Tibial artery (tissue), 4 donors: ENCODE measurements at regions not wholly inside any gene's neighbourhood (a gene's known extent, or its start where the extent isn't known, plus 50 kb on each side); places are given as distances from the start of the nearest gene placed in this dataset.

Source experiments
- DNase-seq, 2 donors: peaks; one replicate each; pipeline ENCODE4 v3.0.0-alpha.2; 2019
- H3K27ac ChIP-seq, 2 donors: fragments of 200-600 bp; sonication (generic) in 1 of 2; 1 replicate in 1 of 2; 2 replicates in 1 of 2; pipeline ENCODE4 v1.5.1; 2018 to 2019; ENCODE audit warnings: mild to moderate bottlenecking in 1 of 2
- H3K27me3 ChIP-seq, 2 donors: fragments of 200-600 bp; sonication (generic) in 1 of 2; one replicate each; pipeline versions ENCODE4 v1.5.1 to v1.6.0; 2016 to 2019
- H3K36me3 ChIP-seq, 3 donors: fragments of 200-600 bp; sonication (generic) in 2 of 3; one replicate each; pipeline ENCODE4 v1.5.1; 2016 to 2019; ENCODE audit warnings: mild to moderate bottlenecking in 2 of 3
- H3K4me1 ChIP-seq, 4 donors: fragments of 200-600 bp; sonication (generic) in 2 of 4; 1 replicate in 3 of 4; 2 replicates in 1 of 4; pipeline ENCODE4 v1.5.1; 2016 to 2019
- H3K4me3 ChIP-seq, 2 donors: fragments of 200-600 bp; sonication (generic) in 1 of 2; 1 replicate in 1 of 2; 2 replicates in 1 of 2; pipeline ENCODE4 v1.5.1; 2018 to 2019; ENCODE audit warnings: mild to moderate bottlenecking in 2 of 2
- H3K9me3 ChIP-seq, 3 donors: fragments of 200-600 bp; sonication (generic) in 1 of 3; one replicate each; pipeline ENCODE4 v1.5.1; 2016 to 2019
- CTCF ChIP-seq, 2 experiments: fragments of 200-600 bp in 1 of 2; fragments of 450-650 bp in 1 of 2; IDR thresholded peaks; one replicate each; pipeline ENCODE4 v1.5.1; 2017 to 2019; ENCODE audit warnings: antibody characterized with exemption in 2 of 2, mild to moderate bottlenecking in 1 of 2, moderate library complexity in 1 of 2
- intact Hi-C: fragments of 100-400 bp; cut with DNase I; formaldehyde crosslinking; loops from one replicate; pipeline ENCODE4 v1.15.0; 2023; ENCODE audit warnings: low total_unique reads

GRCh38 chr12:95412482-95413311 is 61.3 kb upstream of the METAP2 start:
- H3K27me3 ChIP-seq: no peaks in the 10 kb centered on the region
- H3K36me3 ChIP-seq: no peaks in the 10 kb centered on the region
- H3K4me3 ChIP-seq: no peak overlapping the region
- DNase-seq: no peak
- no peak for TF ChIP-seq CTCF (IDR thresholded peaks at IDR 0.05)
- intact Hi-C loops: no loop called here
- H3K9me3 ChIP-seq: no peaks in the 10 kb centered on the region
- H3K27ac ChIP-seq: peak overlapping the region; percentile 15 to 41
- H3K4me1 ChIP-seq: peaks cover 0 to 42% (median 9%) of the 10 kb centered on the region in 4 donors

DNA sequence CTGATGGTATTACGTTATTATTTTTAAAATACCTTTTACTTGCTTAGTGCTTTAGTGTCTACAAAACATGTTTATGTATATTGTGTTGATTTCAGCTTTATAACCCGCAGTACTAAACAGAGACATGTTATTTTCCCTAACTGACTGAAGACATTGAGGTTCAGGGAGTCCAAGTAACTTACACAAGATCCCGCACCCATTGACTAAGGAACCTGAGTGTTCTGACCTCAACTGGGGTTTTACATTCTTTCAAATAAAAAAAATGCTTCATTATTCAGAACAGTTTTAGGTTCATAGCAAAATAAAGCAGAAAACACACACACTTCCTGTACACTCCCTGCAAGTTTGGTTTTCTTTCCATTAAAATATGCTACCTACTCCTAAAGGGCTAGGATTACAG is 60.4 kb upstream of the METAP2 start:
- no peak for TF ChIP-seq CTCF (IDR thresholded peaks at IDR 0.05)
- intact Hi-C loops: no loop called here
- H3K4me1 ChIP-seq: peaks cover 0 to 51% (median 12%) of the 10 kb centered on the region in 4 donors
- peak overlapping the region in 1 of 2 donors; percentile 41 for H3K27ac ChIP-seq
- H3K36me3 ChIP-seq: no peaks in the 10 kb centered on the region
- H3K27me3 ChIP-seq: no peaks in the 10 kb centered on the region
- H3K4me3 ChIP-seq: no peak overlapping the region
- DNase-seq: no peak
- no peaks in the 10 kb centered on the region for H3K9me3 ChIP-seq

DNA sequence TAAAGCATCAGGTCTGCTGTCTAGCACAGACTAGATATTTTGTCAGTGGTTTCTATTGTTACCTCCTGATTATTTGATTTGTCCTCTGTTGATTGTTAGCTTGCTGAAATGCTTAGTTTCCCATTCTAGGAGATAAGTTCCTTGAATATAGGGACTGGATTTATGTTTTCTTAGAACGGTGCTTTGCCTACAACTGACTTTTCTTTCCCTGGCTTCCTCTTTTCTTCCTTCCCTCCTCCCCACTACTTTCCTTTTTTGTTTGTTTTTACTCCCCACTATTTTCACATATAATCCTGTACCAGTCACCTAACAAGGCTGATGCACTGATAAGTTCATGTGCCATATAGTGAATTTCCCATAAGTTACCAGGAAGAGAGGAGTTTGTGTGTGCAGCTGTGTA is 58.5 kb upstream of the METAP2 start:
- Histone ChIP-seq H3K36me3 (no peaks in the 10 kb centered on the region), H3K9me3 (no peaks in the 10 kb centered on the region), H3K27ac (peak overlapping the region in 1 of 2 donors; percentile 2), H3K4me1 (peaks cover 0 to 58% (median 12%) of the 10 kb centered on the region in 4 donors), H3K4me3 (no peak overlapping the region), H3K27me3 (no peaks in the 10 kb centered on the region)
- no peak for TF ChIP-seq CTCF (IDR thresholded peaks at IDR 0.05)
- intact Hi-C loops: no loop called here
- no peak for DNase-seq

GRCh38 chr12:95416111-95416636 is 57.8 kb upstream of the METAP2 start:
- no peak for TF ChIP-seq CTCF (IDR thresholded peaks at IDR 0.05)
- peaks cover 0 to 58% (median 12%) of the 10 kb centered on the region in 4 donors for H3K4me1 ChIP-seq
- intact Hi-C loops: no loop called here

GRCh38 chr12:95417372-95417771 is 56.6 kb upstream of the METAP2 start:
- Histone ChIP-seq H3K9me3 (no peaks in the 10 kb centered on the region), H3K4me3 (no peak overlapping the region), H3K36me3 (no peaks in the 10 kb centered on the region), H3K27ac (peak overlapping the region; percentile 73 to 75), H3K27me3 (no peaks in the 10 kb centered on the region), H3K4me1 (peaks cover 0 to 56% (median 12%) of the 10 kb centered on the region in 4 donors)
- no peak for DNase-seq
- intact Hi-C loops: no loop called here
- no peak for TF ChIP-seq CTCF (IDR thresholded peaks at IDR 0.05)

More at GRCh38 chr12:95416111-95416636, 57.8 kb upstream of the METAP2 start:
- DNase-seq: no peak
- H3K4me3 ChIP-seq: no peak overlapping the region
- H3K27ac ChIP-seq: peak overlapping the region; percentile 51 to 73
- no peaks in the 10 kb centered on the region for H3K9me3 ChIP-seq
- no peaks in the 10 kb centered on the region for H3K27me3 ChIP-seq
- no peaks in the 10 kb centered on the region for H3K36me3 ChIP-seq
